HCT116 (cell line): ENCODE measurements at regions not wholly inside any gene's neighbourhood (a gene's known extent, or its start where the extent isn't known, plus 50 kb on each side); places are given as distances from the start of the nearest gene placed in this dataset.

Experiments
- ATAC-seq: fragments of 200-7000 bp; cut with Tn5 transposase; 2 replicates; pipeline ENCODE4 v1.9.1; 2020; ENCODE audit warnings: mild to moderate bottlenecking, moderate library complexity
- BruUV-seq: library from RNA; stranded (reverse); fragments of 400-500 nt; replicated peaks from 2 replicates; lab custom pipeline; 2021; lab: Mats Ljungman, UMichigan
- CTCF ChIA-PET: fragments of 300-600 bp; sonication (Branson Sonifier 250); formaldehyde crosslinking; loops from one replicate; lab custom pipeline; 2021; ENCODE audit warnings: antibody characterized with exemption; lab: Charles Lee
- POLR2A ChIA-PET: fragments of 300-600, 350-600 bp; sonication (Branson Sonifier 250); formaldehyde crosslinking; loops from one replicate; lab custom pipeline; 2021; ENCODE audit warnings: antibody characterized with exemption; lab: Charles Lee
- RAD21 ChIA-PET, 2 experiments: fragments of 300-600 bp; sonication (Branson Sonifier 250); formaldehyde crosslinking; loops; one replicate each; lab custom pipeline; 2023; ENCODE audit warnings: low total read pairs in 2 of 2; ENCODE audit not compliant: uncharacterized antibody in 2 of 2, unreplicated experiment in 2 of 2, low non-redundant PET in 1 of 2; lab: Charles Lee
- DNase-seq: peaks from one replicate; pipeline ENCODE4 v3.0.0-alpha.2; 2010; ENCODE audit warnings: low read depth, low spot score
- H2AFZ ChIP-seq: fragments of 200-600 bp; shearing (Covaris generic), sonication (generic); 2 replicates; pipeline ENCODE4 v1.6.1; 2017; ENCODE audit warnings: low read depth, mixed run types, mixed read lengths, antibody characterized with exemption, low read length; ENCODE audit not compliant: poor library complexity, severe bottlenecking
- H3K27ac ChIP-seq: 2 replicates; pipeline ENCODE4 v1.5.1; 2012; ENCODE audit warnings: low read depth, low read length
- H3K27me3 ChIP-seq: fragments of 200-600 bp; sonication (generic); 2 replicates; pipeline ENCODE4 v1.6.1; 2016; ENCODE audit warnings: mixed run types, low read length, mixed read lengths; ENCODE audit not compliant: insufficient read depth
- H3K36me3 ChIP-seq, 2 experiments: fragments of 200-500 bp in 1 of 2; fragments of 200-600 bp in 1 of 2; sonication (Bioruptor generic) in 1 of 2; sonication (generic) in 1 of 2; 2 replicates each; pipeline versions ENCODE4 v1.5.1 to v1.6.1; 2014 to 2016; ENCODE audit warnings: low read length in 2 of 2, inconsistent platforms in 1 of 2, mixed read lengths in 1 of 2, mixed run types in 1 of 2; ENCODE audit not compliant: insufficient read depth in 2 of 2, control insufficient read depth in 1 of 2
- H3K4me1 ChIP-seq, 2 experiments: fragments of 200-600 bp in 1 of 2; sonication (generic) in 1 of 2; 2 replicates each; pipeline versions ENCODE4 v1.5.1 to v1.6.1; 2012 to 2017; ENCODE audit warnings: low read length in 2 of 2, inconsistent platforms in 1 of 2, mild to moderate bottlenecking in 1 of 2, mixed read lengths in 1 of 2, mixed run types in 1 of 2, moderate library complexity in 1 of 2; ENCODE audit not compliant: insufficient read depth in 2 of 2, control insufficient read depth in 1 of 2
- H3K4me2 ChIP-seq: fragments of 200-600 bp; sonication (generic); 2 replicates; pipeline ENCODE4 v1.6.1; 2017; ENCODE audit warnings: mixed run types, low read length, mixed read lengths
- H3K4me3 ChIP-seq, 2 experiments: fragments of 200-600 bp in 1 of 2; sonication (generic) in 1 of 2; replicated peaks in 1 of 2; 2 replicates each; pipeline ENCODE4 v1.5.1; 2011 to 2016; ENCODE audit warnings: low read length in 2 of 2, control low read depth in 1 of 2, low read depth in 1 of 2, mild to moderate bottlenecking in 1 of 2, mixed read lengths in 1 of 2, mixed run types in 1 of 2
- H3K79me2 ChIP-seq: fragments of 200-600 bp; sonication (generic); 2 replicates; pipeline ENCODE4 v1.6.1; 2017; ENCODE audit warnings: mild to moderate bottlenecking, mixed run types, low read length, moderate library complexity, mixed read lengths; ENCODE audit not compliant: insufficient read depth
- H3K9ac ChIP-seq: fragments of 200-600 bp; sonication (generic); 2 replicates; pipeline ENCODE4 v1.6.1; 2016; ENCODE audit warnings: low read length, mixed read lengths
- H3K9me2 ChIP-seq: fragments of 200-600 bp; sonication (generic), shearing (Covaris generic); 2 replicates; pipeline ENCODE4 v1.6.1; 2017; ENCODE audit warnings: mixed run types, mild to moderate bottlenecking, moderate library complexity; ENCODE audit not compliant: insufficient read depth
- H3K9me3 ChIP-seq, 2 experiments: fragments of 200-500 bp in 1 of 2; fragments of 200-600 bp in 1 of 2; sonication (Bioruptor generic) in 1 of 2; sonication (generic) in 1 of 2; 2 replicates each; pipeline ENCODE4 v1.6.1; 2014 to 2017; ENCODE audit warnings: low read length in 2 of 2, mixed read lengths in 2 of 2, inconsistent platforms in 1 of 2, low read depth in 1 of 2, mild to moderate bottlenecking in 1 of 2, mixed run types in 1 of 2, moderate library complexity in 1 of 2; ENCODE audit not compliant: control insufficient read depth in 1 of 2, insufficient read depth in 1 of 2
- H4K20me1 ChIP-seq: fragments of 200-600 bp; sonication (generic), shearing (Covaris generic); 2 replicates; pipeline ENCODE4 v1.6.1; 2017; ENCODE audit warnings: mixed run types, mild to moderate bottlenecking, moderate library complexity; ENCODE audit not compliant: insufficient read depth
- ATF3 ChIP-seq: IDR thresholded peaks from 2 replicates; pipeline ENCODE4 v1.6.1; 2012
- CBX3 ChIP-seq: IDR thresholded peaks from 2 replicates; pipeline ENCODE4 v1.6.1; 2012; ENCODE audit warnings: low read depth
- CEBPB ChIP-seq: IDR thresholded peaks from 2 replicates; pipeline ENCODE4 v1.6.1; 2012; ENCODE audit warnings: low read depth
- CTCF ChIP-seq, 3 experiments: fragments of 200-600 bp in 1 of 3; sonication (generic) in 1 of 3; IDR thresholded peaks in 2 of 3; conservative IDR thresholded peaks in 1 of 3; 2 replicates each; pipeline ENCODE4 v1.5.1; 2012 to 2017; ENCODE audit warnings: low read depth in 2 of 3, low read length in 2 of 3, antibody characterized with exemption in 1 of 3, borderline replicate concordance in 1 of 3, control low read depth in 1 of 3, mild to moderate bottlenecking in 1 of 3, mixed read lengths in 1 of 3, mixed run types in 1 of 3, moderate library complexity in 1 of 3; ENCODE audit not compliant: insufficient read depth in 1 of 3
- EGR1 ChIP-seq: IDR thresholded peaks from 2 replicates; pipeline ENCODE4 v1.6.1; 2012; ENCODE audit warnings: low read depth
- ELF1 ChIP-seq: IDR thresholded peaks from 2 replicates; pipeline ENCODE4 v1.6.1; 2012; ENCODE audit warnings: low read depth, borderline replicate concordance
- EZH2 ChIP-seq: fragments of 200-600 bp; sonication (generic); IDR thresholded peaks from 2 replicates; pipeline ENCODE4 v1.6.1; 2017; ENCODE audit warnings: antibody characterized with exemption, mixed run types
- FOSL1 ChIP-seq: IDR thresholded peaks from 2 replicates; pipeline ENCODE4 v1.6.1; 2012; ENCODE audit warnings: low read depth
- JUND ChIP-seq: IDR thresholded peaks from 2 replicates; pipeline ENCODE4 v1.6.1; 2012
- MAX ChIP-seq: IDR thresholded peaks from 2 replicates; pipeline ENCODE4 v1.6.1; 2012
- POLR2A ChIP-seq: IDR thresholded peaks from 2 replicates; pipeline ENCODE4 v1.7.0; 2011; ENCODE audit warnings: borderline replicate concordance; ENCODE audit not compliant: insufficient read depth, insufficient read length; ENCODE audit errors: extremely low read depth
- POLR2AphosphoS5 ChIP-seq: IDR thresholded peaks from 2 replicates; pipeline ENCODE4 v1.6.1; 2011; ENCODE audit warnings: mild to moderate bottlenecking, low read depth, low read length, moderate library complexity
- RAD21 ChIP-seq: IDR thresholded peaks from 2 replicates; pipeline ENCODE4 v1.6.1; 2012; ENCODE audit warnings: low read depth, mild to moderate bottlenecking
- REST ChIP-seq: IDR thresholded peaks from 2 replicates; pipeline ENCODE4 v1.6.1; 2012; ENCODE audit warnings: low read depth
- SIN3A ChIP-seq: IDR thresholded peaks from 2 replicates; pipeline ENCODE4 v1.6.1; 2012; ENCODE audit warnings: low read depth
- SRF ChIP-seq: IDR thresholded peaks from 2 replicates; pipeline ENCODE4 v1.6.1; 2012; ENCODE audit warnings: low read depth
- TCF7L2 ChIP-seq: IDR thresholded peaks from 2 replicates; pipeline ENCODE4 v1.7.0; 2011; ENCODE audit warnings: borderline replicate concordance, inconsistent platforms; ENCODE audit not compliant: insufficient read depth, insufficient read length; ENCODE audit errors: extremely low read depth
- YY1 ChIP-seq: IDR thresholded peaks from 2 replicates; pipeline ENCODE4 v1.6.1; 2011; ENCODE audit warnings: low read length, low read depth, moderate library complexity, mild to moderate bottlenecking; ENCODE audit not compliant: insufficient replicate concordance; ENCODE audit errors: extremely low read depth
- ZBTB33 ChIP-seq: IDR thresholded peaks from 2 replicates; pipeline ENCODE4 v1.6.1; 2011; ENCODE audit warnings: mild to moderate bottlenecking, low read length, moderate library complexity; ENCODE audit not compliant: insufficient replicate concordance; ENCODE audit errors: extremely low read depth
- ZNF274 ChIP-seq: fragments of 200-500 bp; sonication (Bioruptor generic); IDR thresholded peaks from 2 replicates; pipeline ENCODE4 v1.6.1; 2014; ENCODE audit warnings: mild to moderate bottlenecking, low read depth, low read length, inconsistent platforms
- intact Hi-C: fragments of 100-400 bp; cut with micrococcal nuclease; formaldehyde crosslinking; loops from 2 replicates; pipeline ENCODE4 v1.10.0; 2022

GRCh38 chr13:74557870-74558269 is 423.7 kb upstream of the KLF12 start:
- no peaks in the 10 kb centered on the region for H3K79me2 ChIP-seq
- intact Hi-C loops, result no loop called here
- no peaks in the 10 kb centered on the region for H3K36me3 ChIP-seq
- H3K4me2 ChIP-seq, result no peak overlapping the region
- DNase-seq (no peak), ATAC-seq (no peak)
- ChIA-PET RAD21 (no interaction called here), CTCF (no interaction called here), POLR2A (no interaction called here)
- no peak overlapping the region for H3K4me3 ChIP-seq
- H3K4me1 ChIP-seq, result no peaks in the 10 kb centered on the region
- H3K9me2 ChIP-seq, result no peaks in the 10 kb centered on the region
- H4K20me1 ChIP-seq, result no peaks in the 10 kb centered on the region
- H3K9ac ChIP-seq, result no peak overlapping the region
- no peaks in the 10 kb centered on the region for H3K9me3 ChIP-seq
- H2AFZ ChIP-seq, result no peak overlapping the region
- H3K27me3 ChIP-seq, result no peaks in the 10 kb centered on the region
- no peak for TF ChIP-seq TCF7L2
- TF ChIP-seq ELF1, result no peak
- no peak for TF ChIP-seq CTCF (IDR thresholded peaks at IDR 0.05 in 2 of 3, conservative IDR thresholded peaks at IDR 0.05 in 1 of 3; ENCODE audit: borderline replicate concordance in 1 of 3, insufficient read depth in 1 of 3, low read depth in 2 of 3, low read length in 2 of 3)
- no peak for TF ChIP-seq ZBTB33
- no peak for TF ChIP-seq EZH2
- TF ChIP-seq SRF, result no peak
- no peak for TF ChIP-seq JUND
- no peak for TF ChIP-seq POLR2AphosphoS5
- TF ChIP-seq YY1, result no peak
- no peak for TF ChIP-seq FOSL1
- no peak for TF ChIP-seq MAX
- no peak for TF ChIP-seq RAD21
- no peak for TF ChIP-seq ZNF274
- no peak for TF ChIP-seq REST
- no peak for TF ChIP-seq SIN3A
- TF ChIP-seq POLR2A, result no peak
- no peak for TF ChIP-seq ATF3
- no peak for TF ChIP-seq CBX3
- no peak for TF ChIP-seq CEBPB
- no peak for TF ChIP-seq EGR1
- BruUV-seq, result no TSS peak
- no peak overlapping the region for H3K27ac ChIP-seq
